Activated CD4-positive, alpha-beta T cell treated with anti-CD3 and anti-CD28 coated beads for 36 hours (primary cell): ENCODE measurements at regions not wholly inside any gene's neighbourhood (a gene's known extent, or its start where the extent isn't known, plus 50 kb on each side); places are given as distances from the start of the nearest gene placed in this dataset.

Source experiments
- ATAC-seq: fragments of 200-7000 bp; cut with Tn5 transposase; one replicate; pipeline ENCODE4 v1.10.0; 2021; ENCODE audit warnings: mild to moderate bottlenecking, moderate library complexity
- CTCF ChIA-PET: fragments of 350-600 bp; sonication (Branson Sonifier 250); formaldehyde crosslinking; loops from one replicate; lab custom pipeline; 2021; ENCODE audit warnings: antibody characterized with exemption; lab: Charles Lee
- POLR2A ChIA-PET: fragments of 350-600 bp; sonication (Branson Sonifier 250); formaldehyde crosslinking; loops from one replicate; lab custom pipeline; 2021; ENCODE audit warnings: antibody characterized with exemption, inconsistent platforms; lab: Charles Lee
- DNase-seq: peaks from one replicate; pipeline ENCODE4 v3.0.0-alpha.2; 2020
- H3K27ac Mint-ChIP-seq: one replicate; pipeline ENCODE4 v1.8.0; 2021; ENCODE audit warnings: mixed read lengths
- H3K27me3 Mint-ChIP-seq: one replicate; pipeline ENCODE4 v1.8.0; 2021; ENCODE audit warnings: mixed read lengths
- H3K36me3 Mint-ChIP-seq: one replicate; pipeline ENCODE4 v1.8.0; 2021; ENCODE audit warnings: low read depth, mixed read lengths
- H3K4me1 Mint-ChIP-seq: one replicate; pipeline ENCODE4 v1.8.0; 2021; ENCODE audit warnings: mixed read lengths
- H3K4me3 Mint-ChIP-seq: one replicate; pipeline ENCODE4 v1.8.0; 2021; ENCODE audit warnings: mild to moderate bottlenecking, moderate library complexity, mixed read lengths
- H3K9me3 Mint-ChIP-seq: one replicate; pipeline ENCODE4 v1.8.0; 2021; ENCODE audit warnings: low read depth, mixed read lengths
- intact Hi-C, 2 experiments: fragments of 100-400 bp; cut with DNase I in 1 of 2; cut with micrococcal nuclease in 1 of 2; formaldehyde crosslinking; loops; one replicate each; pipeline versions ENCODE4 v1.14.2 to v1.15.1; 2022 to 2024; cut with DNase I, micrococcal nuclease

DNA sequence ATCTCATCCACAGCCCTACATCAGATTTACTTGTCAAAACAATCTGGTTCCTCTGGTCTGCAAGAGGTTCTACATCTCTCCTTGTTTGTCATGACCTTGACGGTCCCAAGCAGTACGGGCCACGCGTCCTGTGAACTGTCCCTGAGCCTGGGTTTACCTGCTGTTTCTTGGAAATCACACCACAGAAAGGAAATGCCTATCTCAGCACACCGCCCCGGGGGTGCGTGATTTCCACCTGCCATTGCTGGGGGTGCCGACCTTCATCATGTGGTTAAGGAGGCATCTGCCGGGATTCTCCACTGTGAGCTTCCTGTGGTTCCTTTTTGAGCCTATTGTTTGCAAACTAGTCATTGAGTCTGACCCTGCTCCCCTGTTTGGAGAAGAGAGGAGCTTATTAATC, 1363.4 kb downstream of the BRD1 start:
- POLR2A ChIA-PET, result no interaction called here
- Mint-ChIP-seq H3K4me1 (no peaks in the 10 kb centered on the region), H3K27ac (no peak overlapping the region), H3K4me3 (no peak overlapping the region), H3K27me3 (peaks cover 4% of the 10 kb centered on the region), H3K36me3 (no peaks in the 10 kb centered on the region), H3K9me3 (no peaks in the 10 kb centered on the region)
- CTCF ChIA-PET, result no interaction called here
- ATAC-seq (no peak), DNase-seq (no peak)
- intact Hi-C loops, result no loop called here

DNA sequence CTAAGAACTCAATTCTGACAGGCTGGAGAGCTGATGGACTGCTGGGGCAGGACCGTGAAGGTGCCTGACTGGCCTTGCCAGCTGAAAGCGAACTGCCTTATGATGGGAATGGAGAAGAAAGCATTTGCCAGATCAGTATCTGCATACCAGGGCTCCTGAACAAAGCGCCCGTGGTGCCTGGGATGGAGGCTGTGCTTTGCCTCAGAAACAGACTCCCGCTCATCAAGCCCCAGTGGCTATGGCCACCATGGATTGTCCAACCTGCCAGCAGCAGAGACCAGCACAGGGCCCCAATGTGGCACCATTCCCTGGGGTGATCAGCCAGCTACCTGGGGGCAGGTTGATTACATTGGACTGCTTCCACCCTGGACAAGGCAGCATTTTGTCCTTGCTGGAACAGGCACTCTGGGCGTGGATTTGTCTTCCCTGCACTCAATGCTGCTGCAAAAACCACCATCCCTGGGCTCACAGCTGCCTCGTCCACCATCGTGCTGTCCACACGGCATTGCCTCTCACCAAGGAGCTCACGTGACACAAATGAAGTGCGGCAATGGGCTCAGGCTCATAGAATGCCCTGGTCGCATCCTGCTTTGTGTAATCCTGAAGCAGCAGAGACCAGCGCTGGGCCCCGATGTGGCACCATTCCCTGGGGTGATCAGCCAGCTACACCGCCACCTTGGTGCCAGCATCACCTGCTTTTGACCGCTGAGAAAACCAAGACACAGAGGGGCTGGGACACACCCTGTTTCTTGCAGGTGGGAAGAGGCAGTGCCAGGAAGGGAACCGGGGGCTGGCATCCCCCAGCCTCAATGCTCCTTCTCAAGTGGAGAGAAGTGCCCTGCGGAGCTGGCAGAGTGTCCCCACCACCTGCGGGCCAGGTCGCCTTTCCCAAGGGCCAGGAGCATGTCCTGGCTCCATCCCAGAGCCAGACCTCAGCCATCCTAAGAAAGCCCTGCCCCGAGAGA, 1367.5 kb downstream of the BRD1 start:
- POLR2A ChIA-PET, result no interaction called here
- ATAC-seq (no peak), DNase-seq (no peak)
- Mint-ChIP-seq H3K36me3 (no peaks in the 10 kb centered on the region), H3K27ac (no peak overlapping the region), H3K27me3 (peaks cover 4% of the 10 kb centered on the region), H3K9me3 (no peaks in the 10 kb centered on the region), H3K4me3 (no peak overlapping the region), H3K4me1 (no peaks in the 10 kb centered on the region)
- intact Hi-C loops, result no loop called here
- CTCF ChIA-PET, result no interaction called here

DNA sequence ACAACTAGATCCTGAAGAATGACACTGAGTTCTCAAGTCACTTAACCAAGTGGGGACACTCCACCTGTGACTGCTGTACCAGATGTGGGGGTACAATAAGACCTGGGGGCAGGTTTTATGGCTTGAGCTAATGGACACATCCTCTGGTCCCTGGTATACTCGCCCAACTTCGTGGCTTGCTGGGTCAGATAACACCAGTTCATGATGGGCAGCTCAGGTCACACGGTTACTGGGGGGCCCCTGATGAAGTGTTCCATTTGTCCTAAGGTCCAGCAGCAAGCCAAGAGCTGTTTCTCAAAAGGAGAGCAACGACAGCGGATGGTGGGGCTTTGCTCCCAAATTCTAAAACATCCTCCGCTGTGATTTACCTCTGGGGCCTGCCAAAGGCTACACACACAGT, 1368.4 kb downstream of the BRD1 start:
- CTCF ChIA-PET, result interaction anchor here (0.6 kb wide), 1 partner anchor 1472 kb away, joined by 3 read pairs; no protein-coding TSS in a partner anchor
- Mint-ChIP-seq H3K4me3 (no peak overlapping the region), H3K9me3 (no peaks in the 10 kb centered on the region), H3K27ac (no peak overlapping the region), H3K4me1 (no peaks in the 10 kb centered on the region), H3K27me3 (peaks cover 4% of the 10 kb centered on the region), H3K36me3 (no peaks in the 10 kb centered on the region)
- POLR2A ChIA-PET, result no interaction called here
- no peak for ATAC-seq
- intact Hi-C loops, result no loop called here
- no peak for DNase-seq

GRCh38 chr22:48456449-48456848, 1371.2 kb downstream of the BRD1 start:
- H3K27me3 Mint-ChIP-seq, result no peaks in the 10 kb centered on the region
- DNase-seq (no peak), ATAC-seq (no peak)
- no peaks in the 10 kb centered on the region for H3K4me1 Mint-ChIP-seq
- ChIA-PET CTCF (interaction anchor here (0.6 kb wide), 1 partner anchor 37 kb away, joined by 3 read pairs; no protein-coding TSS in a partner anchor), POLR2A (no interaction called here)
- no peak overlapping the region for H3K27ac Mint-ChIP-seq
- H3K36me3 Mint-ChIP-seq, result no peaks in the 10 kb centered on the region
- H3K4me3 Mint-ChIP-seq, result no peak overlapping the region
- H3K9me3 Mint-ChIP-seq, result no peaks in the 10 kb centered on the region
- intact Hi-C loops, result no loop called here

DNA sequence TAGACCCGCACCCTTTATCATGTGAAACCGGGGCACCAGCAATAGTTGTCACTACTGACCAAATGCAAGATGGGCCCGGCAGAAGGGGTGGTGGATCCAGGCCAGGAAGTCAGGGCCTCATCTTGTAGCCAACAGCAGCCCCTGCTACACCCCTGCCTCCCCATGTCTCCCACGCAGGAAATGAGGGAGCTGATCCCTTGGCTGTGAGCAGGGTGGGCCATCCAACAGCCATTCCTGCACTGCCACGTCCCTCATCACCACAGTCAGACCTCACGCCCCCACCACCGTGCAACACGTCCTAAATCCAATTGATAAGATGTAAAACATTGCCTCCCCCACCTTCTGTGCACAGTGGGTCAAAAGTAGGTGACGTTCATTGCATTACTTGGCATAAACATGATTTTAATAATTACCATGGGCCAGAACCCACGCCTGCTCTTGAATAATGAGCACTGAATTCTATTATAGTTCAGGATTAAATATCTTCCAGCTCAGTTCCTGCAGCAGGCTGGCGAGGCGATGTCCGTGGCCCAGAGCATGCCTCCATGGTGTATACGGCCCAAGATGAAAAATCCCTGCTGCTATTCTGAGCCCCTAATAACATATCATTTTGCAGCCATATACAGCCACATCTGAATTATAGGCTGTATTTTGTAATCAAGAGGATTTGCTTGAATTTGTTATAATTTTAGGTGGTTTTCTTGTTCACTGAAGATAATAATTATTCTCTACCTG, 1373.8 kb downstream of the BRD1 start:
- ChIA-PET POLR2A (no interaction called here), CTCF (no interaction called here)
- Mint-ChIP-seq H3K27ac (no peak overlapping the region), H3K9me3 (no peaks in the 10 kb centered on the region), H3K36me3 (no peaks in the 10 kb centered on the region), H3K27me3 (peaks cover 6% of the 10 kb centered on the region), H3K4me3 (no peak overlapping the region), H3K4me1 (no peaks in the 10 kb centered on the region)
- ATAC-seq (no peak), DNase-seq (no peak)
- intact Hi-C loops, result no loop called here

DNA sequence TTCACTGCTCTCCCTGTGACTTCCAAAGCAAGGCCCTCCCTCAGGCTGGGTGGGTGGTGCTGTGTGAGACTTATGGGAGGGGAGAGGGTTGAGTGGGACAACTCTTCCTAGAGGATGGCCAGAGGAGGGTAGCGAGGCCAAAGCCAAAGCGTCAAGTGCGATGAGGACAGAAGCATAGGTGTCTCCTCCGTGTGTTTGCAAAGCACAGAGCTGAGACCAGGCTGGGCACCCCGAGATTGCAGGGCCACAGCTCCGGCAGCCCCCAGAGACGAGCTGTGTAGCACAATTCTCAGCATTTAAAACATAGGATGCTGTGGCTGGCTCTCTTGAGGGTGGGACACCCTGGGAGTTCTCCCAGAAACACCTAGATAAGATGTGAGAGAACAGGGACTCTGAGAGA, 1374.5 kb downstream of the BRD1 start:
- ChIA-PET CTCF (no interaction called here), POLR2A (no interaction called here)
- intact Hi-C loops, result no loop called here
- H3K27me3 Mint-ChIP-seq, result peaks cover 6% of the 10 kb centered on the region
- no peaks in the 10 kb centered on the region for H3K4me1 Mint-ChIP-seq
- H3K9me3 Mint-ChIP-seq, result no peaks in the 10 kb centered on the region
- no peaks in the 10 kb centered on the region for H3K36me3 Mint-ChIP-seq
- H3K4me3 Mint-ChIP-seq, result no peak overlapping the region
- no peak for ATAC-seq
- no peak overlapping the region for H3K27ac Mint-ChIP-seq
- DNase-seq, result no peak

- POLR2A ChIA-PET, result no interaction called here
- peaks cover 6% of the 10 kb centered on the region for H3K27me3 Mint-ChIP-seq
- no peak for ATAC-seq
- CTCF ChIA-PET, result no interaction called here
- no peaks in the 10 kb centered on the region for H3K4me1 Mint-ChIP-seq
- no peak for DNase-seq
- intact Hi-C loops, result no loop called here
- H3K4me3 Mint-ChIP-seq, result no peak overlapping the region
- H3K27ac Mint-ChIP-seq, result no peak overlapping the region
- H3K36me3 Mint-ChIP-seq, result no peaks in the 10 kb centered on the region
- no peaks in the 10 kb centered on the region for H3K9me3 Mint-ChIP-seq
Observed at GRCh38 chr22:48452766-48453165, 1374.9 kb downstream of the BRD1 start.

DNA sequence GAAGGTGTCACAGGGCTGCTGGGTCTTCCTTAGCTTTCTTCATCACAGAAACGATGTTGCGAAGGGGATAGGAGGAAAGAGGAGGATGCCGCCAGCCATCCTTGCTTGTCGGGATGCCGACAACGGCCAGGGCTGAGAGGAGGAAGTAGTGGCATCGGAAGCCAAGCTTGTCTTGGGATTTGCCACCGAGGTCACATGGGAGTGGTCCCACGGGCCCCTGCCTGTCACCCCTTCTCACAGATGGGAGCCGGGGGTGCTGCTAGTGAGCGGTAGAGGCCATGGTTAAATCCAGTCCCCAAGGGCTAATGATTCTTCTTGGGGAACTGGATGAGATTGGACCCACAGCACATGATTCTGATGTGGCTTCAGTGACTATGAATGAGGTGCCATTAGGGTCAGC, 1375.8 kb downstream of the BRD1 start:
- Mint-ChIP-seq H3K36me3 (no peaks in the 10 kb centered on the region), H3K4me1 (no peaks in the 10 kb centered on the region), H3K9me3 (no peaks in the 10 kb centered on the region), H3K4me3 (no peak overlapping the region), H3K27ac (no peak overlapping the region), H3K27me3 (peaks cover 6% of the 10 kb centered on the region)
- ATAC-seq (no peak), DNase-seq (no peak)
- intact Hi-C loops, result no loop called here
- CTCF ChIA-PET, result no interaction called here
- POLR2A ChIA-PET, result no interaction called here

- Mint-ChIP-seq H3K9me3 (no peaks in the 10 kb centered on the region), H3K36me3 (no peaks in the 10 kb centered on the region), H3K27me3 (peaks cover 6% of the 10 kb centered on the region), H3K4me1 (no peaks in the 10 kb centered on the region), H3K27ac (no peak overlapping the region), H3K4me3 (no peak overlapping the region)
- intact Hi-C loops, result no loop called here
- POLR2A ChIA-PET, result no interaction called here
- ATAC-seq (no peak), DNase-seq (no peak)
- CTCF ChIA-PET, result no interaction called here
Observed at GRCh38 chr22:48450188-48450825, 1377.4 kb downstream of the BRD1 start.

- POLR2A ChIA-PET, result no interaction called here
- H3K9me3 Mint-ChIP-seq, result no peaks in the 10 kb centered on the region
- no peak overlapping the region for H3K4me3 Mint-ChIP-seq
Observed at GRCh38 chr22:48449466-48450187, 1378.0 kb downstream of the BRD1 start.

DNA sequence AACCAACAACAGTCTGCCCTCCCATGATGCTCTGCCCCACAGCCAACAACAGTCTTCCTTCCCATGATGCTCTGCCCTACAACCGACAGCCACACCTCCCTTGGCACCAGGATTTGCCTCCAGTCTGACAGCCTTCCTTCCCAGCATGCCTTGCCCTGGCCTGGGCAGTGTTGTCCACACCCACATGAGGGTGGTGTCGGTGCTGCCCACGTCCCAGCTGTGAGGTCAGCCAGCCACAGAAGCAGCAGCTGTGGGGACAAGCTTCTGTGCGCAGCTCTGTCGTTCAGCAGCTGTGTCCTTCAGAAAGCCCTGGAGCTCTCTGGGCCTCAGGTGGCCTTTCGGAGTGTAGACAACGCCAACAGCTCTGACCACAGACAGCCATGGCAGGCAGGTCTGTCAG, 1378.9 kb downstream of the BRD1 start:
- H3K27ac Mint-ChIP-seq, result no peak overlapping the region
- H3K36me3 Mint-ChIP-seq, result no peaks in the 10 kb centered on the region
- POLR2A ChIA-PET, result no interaction called here
- no peaks in the 10 kb centered on the region for H3K9me3 Mint-ChIP-seq
- no peaks in the 10 kb centered on the region for H3K4me1 Mint-ChIP-seq
- intact Hi-C loops, result no loop called here
- H3K27me3 Mint-ChIP-seq, result peaks cover 6% of the 10 kb centered on the region
- DNase-seq, result no peak
- no peak for ATAC-seq
- H3K4me3 Mint-ChIP-seq, result no peak overlapping the region
- CTCF ChIA-PET, result no interaction called here

More at GRCh38 chr22:48449466-48450187, 1378.0 kb downstream of the BRD1 start:
- H3K36me3 Mint-ChIP-seq, result no peaks in the 10 kb centered on the region
- CTCF ChIA-PET, result no interaction called here
- H3K27me3 Mint-ChIP-seq, result peaks cover 6% of the 10 kb centered on the region
- DNase-seq (no peak), ATAC-seq (no peak)
- H3K4me1 Mint-ChIP-seq, result no peaks in the 10 kb centered on the region
- intact Hi-C loops, result no loop called here
- H3K27ac Mint-ChIP-seq, result no peak overlapping the region
